ENCODE measurements at regions not wholly inside any gene's neighbourhood (a gene's known extent, or its start where the extent isn't known, plus 50 kb on each side); places are given as distances from the start of the nearest gene placed in this dataset.
"Not testable (repeated sequence)": the region's sequence is repeated elsewhere in the genome, so short reads cannot be mapped to it uniquely, and the experiment has no call there.

DNA sequence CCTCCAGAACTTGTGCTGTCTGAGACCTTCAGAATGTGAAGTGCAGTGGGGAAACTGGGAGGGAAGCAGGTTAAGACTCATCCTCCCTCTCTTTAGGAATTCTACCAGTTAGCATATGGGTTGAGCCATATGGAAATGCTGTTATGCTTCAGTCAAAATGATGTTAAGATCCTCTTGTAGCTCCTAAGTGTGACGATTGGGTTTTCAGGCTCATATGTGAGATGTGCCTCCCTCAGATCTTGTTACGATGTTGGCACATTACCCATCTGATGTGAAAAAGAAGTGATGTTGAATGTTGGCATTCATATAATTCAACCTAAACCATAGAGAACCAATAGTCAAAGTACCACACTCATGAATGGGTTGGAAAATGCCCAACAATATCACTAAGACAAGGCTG, 67.8 kb upstream of the IPO5 start:
- H3K4me3 ChIP-seq (ENCODE audit: low read depth, low read length): no peak overlapping the region
- DNase-seq (ENCODE audit: low read depth): no peak
- TF ChIP-seq CTCF (IDR thresholded peaks at IDR 0.05; ENCODE audit: insufficient read depth, low read depth, low read length): no peak

DNA sequence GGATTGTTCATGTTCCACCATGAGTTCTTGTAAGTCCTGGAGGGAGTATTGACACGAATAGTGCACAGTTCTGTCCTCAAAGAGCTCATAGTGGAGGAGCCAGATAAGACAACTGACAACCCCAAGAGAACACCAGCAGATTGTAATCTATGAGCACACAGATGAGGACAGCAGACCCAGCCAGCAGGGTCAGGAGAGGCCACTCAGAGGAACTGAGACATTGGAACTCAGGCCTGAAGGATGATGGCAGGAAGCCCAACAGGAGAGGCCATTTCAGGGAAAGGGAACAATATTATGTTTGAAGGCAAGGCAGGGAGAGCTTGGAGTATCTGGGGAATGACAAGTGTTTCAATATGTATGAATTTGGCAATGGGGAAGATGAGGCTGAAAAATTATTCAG, 63.7 kb upstream of the IPO5 start:
- peak; percentile 12 for DNase-seq (ENCODE audit: low read depth)
- no peak for TF ChIP-seq CTCF (IDR thresholded peaks at IDR 0.05; ENCODE audit: insufficient read depth, low read depth, low read length)
- H3K4me3 ChIP-seq (ENCODE audit: low read depth, low read length): no peak overlapping the region

DNA sequence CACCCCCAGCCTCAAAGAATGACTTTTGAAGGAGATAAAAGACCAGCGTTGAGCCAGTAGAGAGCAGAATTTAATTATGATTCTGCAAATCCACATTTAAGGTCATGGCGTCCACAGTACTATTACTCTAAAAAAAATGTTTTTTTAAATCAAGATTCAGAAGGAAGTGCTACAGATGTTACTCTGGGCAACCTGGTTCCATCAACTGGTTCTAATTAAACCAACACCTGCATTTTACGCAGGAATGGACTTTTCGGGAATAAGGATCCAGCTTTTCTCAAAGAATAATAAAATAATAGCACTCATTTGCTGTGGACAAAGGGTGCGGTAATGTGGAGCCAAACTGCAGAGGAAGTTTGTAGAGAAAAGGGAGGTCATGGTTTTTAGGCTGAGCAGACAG, 62.9 kb upstream of the IPO5 start:
- no peak for TF ChIP-seq CTCF (IDR thresholded peaks at IDR 0.05; ENCODE audit: insufficient read depth, low read depth, low read length)
- H3K4me3 ChIP-seq (ENCODE audit: low read depth, low read length): no peak overlapping the region
- DNase-seq (ENCODE audit: low read depth): no peak

- not testable (repeated sequence) for H3K4me3 ChIP-seq (ENCODE audit: low read depth, low read length); DNase-seq (ENCODE audit: low read depth)
These were observed 61.5 kb upstream of the IPO5 start for GRCh38 chr13:97891964-97892363.

GRCh38 chr13:97892717-97893116, 60.8 kb upstream of the IPO5 start:
- DNase-seq (ENCODE audit: low read depth): peak; percentile 43
- TF ChIP-seq CTCF (IDR thresholded peaks at IDR 0.05; ENCODE audit: insufficient read depth, low read depth, low read length): no peak
- no peak overlapping the region for H3K4me3 ChIP-seq (ENCODE audit: low read depth, low read length)

- DNase-seq (ENCODE audit: low read depth): no peak
- TF ChIP-seq CTCF (IDR thresholded peaks at IDR 0.05; ENCODE audit: insufficient read depth, low read depth, low read length): no peak
- H3K4me3 ChIP-seq (ENCODE audit: low read depth, low read length): no peak overlapping the region
These were observed 58.1 kb upstream of the IPO5 start for GRCh38 chr13:97895383-97895782.

- TF ChIP-seq CTCF (IDR thresholded peaks at IDR 0.05; ENCODE audit: insufficient read depth, low read depth, low read length): no peak
- no peak for DNase-seq (ENCODE audit: low read depth)
These were observed 57.0 kb upstream of the IPO5 start for GRCh38 chr13:97896446-97896845.

More at GRCh38 chr13:97896446-97896845, 57.0 kb upstream of the IPO5 start:
- H3K4me3 ChIP-seq (ENCODE audit: low read depth, low read length): no peak overlapping the region

All from fibroblast of villous mesenchyme (primary cell).